H9 (cell line): ENCODE measurements at regions not wholly inside any gene's neighbourhood (a gene's known extent, or its start where the extent isn't known, plus 50 kb on each side); places are given as distances from the start of the nearest gene placed in this dataset.
A peak's percentile ranks its signal among the peaks of the same experiment; 100 is the strongest.

Source experiments
- DNase-seq: peaks from one replicate; pipeline ENCODE4 v3.0.0-alpha.2; 2017
- H2AFZ ChIP-seq: one replicate; pipeline ENCODE4 v1.6.1; 2013; ENCODE audit warnings: mild to moderate bottlenecking, low read length, control low read depth, moderate library complexity
- H2AK5ac ChIP-seq: 2 replicates; pipeline ENCODE4 v1.6.1; 2013; ENCODE audit warnings: low read length, control low read depth, mixed read lengths; ENCODE audit not compliant: insufficient read length
- H2BK120ac ChIP-seq: one replicate; pipeline ENCODE4 v1.6.1; 2013; ENCODE audit warnings: low read depth, mild to moderate bottlenecking, low read length, control low read depth, inconsistent platforms; ENCODE audit not compliant: poor library complexity, severe bottlenecking
- H2BK12ac ChIP-seq: 2 replicates; pipeline ENCODE4 v1.6.1; 2013; ENCODE audit warnings: low read length, control low read depth, mixed read lengths, low read depth; ENCODE audit not compliant: insufficient read length
- H2BK15ac ChIP-seq: 2 replicates; pipeline ENCODE4 v1.6.1; 2013; ENCODE audit warnings: low read depth, low read length, control low read depth
- H2BK20ac ChIP-seq: one replicate; pipeline ENCODE4 v1.6.1; 2013; ENCODE audit warnings: low read depth, mild to moderate bottlenecking, low read length, control low read depth, inconsistent platforms; ENCODE audit not compliant: poor library complexity, severe bottlenecking
- H2BK5ac ChIP-seq: 2 replicates; pipeline ENCODE4 v1.6.1; 2013; ENCODE audit warnings: low read length, control low read depth, mixed read lengths; ENCODE audit not compliant: insufficient read length
- H3K14ac ChIP-seq: 2 replicates; pipeline ENCODE4 v1.6.1; 2013; ENCODE audit warnings: low read length, control low read depth; ENCODE audit not compliant: insufficient read depth
- H3K18ac ChIP-seq: 2 replicates; pipeline ENCODE4 v1.6.1; 2013; ENCODE audit warnings: low read depth, mild to moderate bottlenecking, mixed read lengths, low read length, control low read depth; ENCODE audit not compliant: insufficient read length
- H3K23ac ChIP-seq: 2 replicates; pipeline ENCODE4 v1.6.1; 2013; ENCODE audit warnings: low read length, control low read depth, mixed read lengths, low read depth; ENCODE audit not compliant: insufficient read length
- H3K23me2 ChIP-seq: 2 replicates; pipeline ENCODE4 v1.6.1; 2013; ENCODE audit warnings: low read depth, mild to moderate bottlenecking, mixed read lengths, low read length, control low read depth; ENCODE audit not compliant: insufficient read length, poor library complexity, severe bottlenecking
- H3K27ac ChIP-seq: 2 replicates; pipeline ENCODE4 v1.5.1; 2013; ENCODE audit warnings: low read length, control low read depth, mixed read lengths, low read depth; ENCODE audit not compliant: insufficient read length
- H3K27me3 ChIP-seq: 2 replicates; pipeline ENCODE4 v1.6.1; 2013; ENCODE audit warnings: low read length, control low read depth, inconsistent platforms; ENCODE audit not compliant: insufficient read depth
- H3K4ac ChIP-seq: 2 replicates; pipeline ENCODE4 v1.6.1; 2013; ENCODE audit warnings: low read depth, mild to moderate bottlenecking, control low read depth, inconsistent platforms, low read length, moderate library complexity
- H3K4me1 ChIP-seq: 2 replicates; pipeline ENCODE4 v1.6.1; 2013; ENCODE audit warnings: low read length, control low read depth, inconsistent platforms; ENCODE audit not compliant: insufficient read depth
- H3K4me2 ChIP-seq: 2 replicates; pipeline ENCODE4 v1.6.1; 2013; ENCODE audit warnings: low read length, control low read depth, mixed read lengths; ENCODE audit not compliant: insufficient read length, insufficient read depth
- H3K56ac ChIP-seq: 2 replicates; pipeline ENCODE4 v1.6.1; 2013; ENCODE audit warnings: low read depth, mild to moderate bottlenecking, mixed read lengths, low read length, control low read depth; ENCODE audit not compliant: insufficient read length
- H3K79me1 ChIP-seq: 2 replicates; pipeline ENCODE4 v1.6.1; 2013; ENCODE audit warnings: low read depth, mild to moderate bottlenecking, moderate library complexity, low read length, control low read depth, inconsistent platforms; ENCODE audit not compliant: insufficient read depth, poor library complexity, severe bottlenecking
- H3K79me2 ChIP-seq: 2 replicates; pipeline ENCODE4 v1.6.1; 2013; ENCODE audit warnings: low read length, control low read depth, inconsistent platforms; ENCODE audit not compliant: insufficient read depth
- H3K9ac ChIP-seq: 2 replicates; pipeline ENCODE4 v1.6.1; 2013; ENCODE audit warnings: low read length, control low read depth, mixed read lengths; ENCODE audit not compliant: insufficient read length; ENCODE audit errors: extremely low read depth
- H3K9me3 ChIP-seq: one replicate; pipeline ENCODE4 v1.6.1; 2013; ENCODE audit warnings: low read depth, low read length, inconsistent platforms; ENCODE audit not compliant: control insufficient read depth
- H3T11ph ChIP-seq: one replicate; pipeline ENCODE4 v1.6.1; 2013; ENCODE audit warnings: mild to moderate bottlenecking, low read length, control low read depth, inconsistent platforms
- H4K20me1 ChIP-seq: one replicate; pipeline ENCODE4 v1.6.1; 2013; ENCODE audit not compliant: control insufficient read depth, insufficient read length, insufficient read depth
- H4K5ac ChIP-seq: 2 replicates; pipeline ENCODE4 v1.6.1; 2013; ENCODE audit warnings: low read depth, mild to moderate bottlenecking, mixed read lengths, low read length, control low read depth; ENCODE audit not compliant: insufficient read length
- H4K8ac ChIP-seq: replicated peaks from 2 replicates; pipeline ENCODE4 v1.6.1; 2013; ENCODE audit warnings: low read length, control low read depth, mixed read lengths, low read depth; ENCODE audit not compliant: insufficient read length
- H4K91ac ChIP-seq: 2 replicates; pipeline ENCODE4 v1.6.1; 2013; ENCODE audit warnings: low read depth, mild to moderate bottlenecking, moderate library complexity, mixed read lengths, low read length, control low read depth; ENCODE audit not compliant: insufficient read length
- H3K27ac Mint-ChIP-seq, 3 experiments: 2 replicates in 2 of 3; 3 replicates in 1 of 3; pipeline ENCODE4 v1.8.0; 2020 to 2021; ENCODE audit warnings: mixed read lengths in 3 of 3, mild to moderate bottlenecking in 1 of 3, moderate library complexity in 1 of 3
- H3K27me3 Mint-ChIP-seq: 2 replicates; pipeline ENCODE4 v1.8.0; 2021; ENCODE audit warnings: low read depth, mild to moderate bottlenecking, moderate library complexity, mixed read lengths
- H3K36me3 Mint-ChIP-seq, 3 experiments: 2 replicates in 2 of 3; 3 replicates in 1 of 3; pipeline ENCODE4 v1.8.0; 2020 to 2021; ENCODE audit warnings: low read depth in 3 of 3, mixed read lengths in 3 of 3; ENCODE audit not compliant: insufficient read depth in 1 of 3
- H3K4me1 Mint-ChIP-seq, 2 experiments: 2 replicates each; pipeline ENCODE4 v1.8.0; 2020; ENCODE audit warnings: mixed read lengths in 2 of 2
- H3K4me3 Mint-ChIP-seq, 2 experiments: 2 replicates in 1 of 2; 3 replicates in 1 of 2; pipeline ENCODE4 v1.8.0; 2020 to 2021; ENCODE audit warnings: mild to moderate bottlenecking in 2 of 2, mixed read lengths in 2 of 2, moderate library complexity in 1 of 2
- H3K9me3 Mint-ChIP-seq, 2 experiments: 2 replicates in 1 of 2; 3 replicates in 1 of 2; pipeline ENCODE4 v1.8.0; 2020; ENCODE audit warnings: mild to moderate bottlenecking in 2 of 2, mixed read lengths in 2 of 2, moderate library complexity in 1 of 2
- CTCF ChIP-seq: fragments of 200-600 bp; sonication (generic); conservative IDR thresholded peaks from 3 replicates; pipeline ENCODE4 v1.8.0; 2021; ENCODE audit warnings: antibody characterized with exemption, mild to moderate bottlenecking
- WGBS: extraction: QIAGEN DNeasy Blood & Tissue Kit; methylation state at CpG from one replicate; pipeline ENCODE4 v1.1.7; 2013; ENCODE audit warnings: missing lambda C conversion rate, low lambda C conversion rate, mixed read lengths; ENCODE audit not compliant: insufficient read length; ENCODE audit errors: extremely low coverage; 5-methylcytosine and 5-hydroxymethylcytosine counted together

GRCh38 chrX:113033966-113034680 lies 193.5 kb upstream of the AMOT start:
- no peaks in the 10 kb centered on the region for H3K27me3 ChIP-seq
- WGBS = no CpG with 5 or more reads among the region's 3 CpGs
- H2BK12ac ChIP-seq = no peak overlapping the region
- H3K9ac ChIP-seq = no peak overlapping the region
- no peak overlapping the region for H3K14ac ChIP-seq
- peak overlapping the region in 1 of 3 experiments; percentile 6; a peak in 1 of 7 replicates for H3K27ac Mint-ChIP-seq
- no peak overlapping the region for H2BK15ac ChIP-seq
- H3K23me2 ChIP-seq = no peaks in the 10 kb centered on the region
- TF ChIP-seq CTCF = no peak
- H3K4me1 Mint-ChIP-seq = no peaks in the 10 kb centered on the region
- H3K27ac ChIP-seq = no peak overlapping the region
- no peak overlapping the region for H3T11ph ChIP-seq
- H4K5ac ChIP-seq = no peak overlapping the region
- no peak overlapping the region for H4K8ac ChIP-seq
- no peak overlapping the region for H3K4me3 Mint-ChIP-seq
- H3K36me3 Mint-ChIP-seq = peaks cover 0 to 9% (median 3%) of the 10 kb centered on the region in 3 experiments; a peak in 3 of 7 replicates
- no peak overlapping the region for H2AFZ ChIP-seq
- H3K56ac ChIP-seq = no peak overlapping the region
- H3K4me2 ChIP-seq = no peak overlapping the region
- DNase-seq = no peak
- no peaks in the 10 kb centered on the region for H4K20me1 ChIP-seq
- peaks cover 3 to 14% of the 10 kb centered on the region in 2 experiments for H3K9me3 Mint-ChIP-seq
- no peak overlapping the region for H4K91ac ChIP-seq
- H3K23ac ChIP-seq = no peak overlapping the region
- no peak overlapping the region for H3K18ac ChIP-seq
- H3K9me3 ChIP-seq = no peaks in the 10 kb centered on the region
- no peak overlapping the region for H2BK20ac ChIP-seq
- no peak overlapping the region for H3K4ac ChIP-seq
- no peak overlapping the region for H2BK120ac ChIP-seq
- no peak overlapping the region for H2BK5ac ChIP-seq
- H3K27me3 Mint-ChIP-seq = peaks cover 2% of the 10 kb centered on the region; the same call in 1 of the 2 replicates
- H2AK5ac ChIP-seq = no peak overlapping the region
- H3K79me1 ChIP-seq = no peaks in the 10 kb centered on the region
- H3K4me1 ChIP-seq = no peaks in the 10 kb centered on the region
- no peaks in the 10 kb centered on the region for H3K79me2 ChIP-seq
